Fibroblast of lung (primary cell): ENCODE measurements at regions not wholly inside any gene's neighbourhood (a gene's known extent, or its start where the extent isn't known, plus 50 kb on each side); places are given as distances from the start of the nearest gene placed in this dataset.

Source experiments
- DNase-seq, 2 donors: peaks; one replicate each; pipeline versions ENCODE4 v3.0.0 to v3.0.0-alpha.2; 2010; ENCODE audit warnings: low read depth in 2 of 2
- H2AFZ ChIP-seq: 2 replicates; pipeline ENCODE4 v1.5.1; 2012; ENCODE audit warnings: low read length, control low read depth, inconsistent platforms
- H3K27ac ChIP-seq: 2 replicates; pipeline ENCODE4 v1.5.1; 2011; ENCODE audit warnings: low read length, control low read depth; ENCODE audit not compliant: insufficient read depth
- H3K27me3 ChIP-seq: 2 replicates; pipeline ENCODE4 v1.5.1; 2011; ENCODE audit warnings: mild to moderate bottlenecking, low read length; ENCODE audit not compliant: control insufficient read depth, insufficient read depth
- H3K36me3 ChIP-seq: 2 replicates; pipeline ENCODE4 v1.5.1; 2011; ENCODE audit warnings: low read length; ENCODE audit not compliant: control insufficient read depth, insufficient read depth
- H3K4me1 ChIP-seq: 2 replicates; pipeline ENCODE4 v1.5.1; 2011; ENCODE audit warnings: low read length; ENCODE audit not compliant: control insufficient read depth, insufficient read depth; ENCODE audit errors: extremely low read depth
- H3K4me2 ChIP-seq: 2 replicates; pipeline ENCODE4 v1.5.1; 2011; ENCODE audit warnings: low read length, control low read depth; ENCODE audit not compliant: insufficient read depth; ENCODE audit errors: extremely low read depth
- H3K4me3 ChIP-seq, 4 experiments: fragments of 200-600 bp in 1 of 4; sonication (generic) in 1 of 4; replicated peaks in 1 of 4; 2 replicates each; pipeline ENCODE4 v1.5.1; 2011 to 2016; ENCODE audit warnings: low read length in 4 of 4, low read depth in 3 of 4, mild to moderate bottlenecking in 3 of 4, control low read depth in 2 of 4, inconsistent platforms in 1 of 4, mixed read lengths in 1 of 4; ENCODE audit not compliant: insufficient read depth in 1 of 4; ENCODE audit errors: control extremely low read depth in 1 of 4
- H3K79me2 ChIP-seq: 2 replicates; pipeline ENCODE4 v1.5.1; 2012; ENCODE audit warnings: mild to moderate bottlenecking, low read length, inconsistent platforms; ENCODE audit not compliant: control insufficient read depth, insufficient read depth
- H3K9ac ChIP-seq: 2 replicates; pipeline ENCODE4 v1.5.1; 2011; ENCODE audit warnings: mild to moderate bottlenecking, low read length, control low read depth; ENCODE audit not compliant: insufficient read depth
- H3K9me3 ChIP-seq: 2 replicates; pipeline ENCODE4 v1.5.1; 2012; ENCODE audit warnings: low read depth, low read length; ENCODE audit not compliant: control insufficient read depth, insufficient read depth
- H4K20me1 ChIP-seq: 2 replicates; pipeline ENCODE4 v1.5.1; 2011; ENCODE audit warnings: low read length; ENCODE audit not compliant: control insufficient read depth, insufficient read depth; ENCODE audit errors: extremely low read depth
- EZH2 ChIP-seq: IDR thresholded peaks from 2 replicates; pipeline ENCODE4 v1.5.1; 2012; ENCODE audit warnings: low read length, control low read depth, mild to moderate bottlenecking; ENCODE audit errors: missing control alignments
- TF ChIP-seq, protein P1 (sequence below), 2 donors: IDR thresholded peaks in 1 of 2; conservative IDR thresholded peaks in 1 of 2; 1 replicate in 1 of 2; 2 replicates in 1 of 2; pipeline ENCODE4 v1.5.1; 2011 to 2012; ENCODE audit warnings: low read length in 2 of 2, control low read depth in 1 of 2, inconsistent platforms in 1 of 2, low read depth in 1 of 2, mild to moderate bottlenecking in 1 of 2

DNA sequence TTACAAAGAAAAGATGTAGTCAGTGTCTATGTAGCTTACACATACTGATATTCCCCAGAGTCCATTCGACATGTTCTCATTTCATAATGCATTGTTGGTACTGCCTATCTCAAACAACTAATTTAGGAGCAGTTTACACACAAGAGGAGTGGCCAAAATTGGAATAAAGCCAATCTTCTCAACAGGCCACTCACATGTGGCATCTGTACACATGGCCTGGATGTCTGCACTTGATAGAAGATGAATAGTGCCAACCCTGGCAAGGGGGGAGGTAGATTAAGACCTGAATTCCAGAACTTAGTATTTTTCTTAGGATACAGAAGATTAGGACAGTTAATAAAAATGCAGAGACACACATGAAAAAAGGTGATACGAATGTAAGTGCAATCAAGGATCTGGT lies 125.3 kb upstream of the STARD3NL start:
- Histone ChIP-seq H3K79me2 (no peaks in the 10 kb centered on the region), H4K20me1 (no peaks in the 10 kb centered on the region), H3K4me3 (no peak overlapping the region), H3K27me3 (no peaks in the 10 kb centered on the region), H3K9ac (no peak overlapping the region), H3K36me3 (no peaks in the 10 kb centered on the region), H3K4me1 (no peaks in the 10 kb centered on the region), H3K4me2 (no peak overlapping the region), H3K9me3 (no peaks in the 10 kb centered on the region), H2AFZ (no peak overlapping the region), H3K27ac (no peak overlapping the region)
- no peak for TF ChIP-seq EZH2
- TF ChIP-seq, protein P1, sequence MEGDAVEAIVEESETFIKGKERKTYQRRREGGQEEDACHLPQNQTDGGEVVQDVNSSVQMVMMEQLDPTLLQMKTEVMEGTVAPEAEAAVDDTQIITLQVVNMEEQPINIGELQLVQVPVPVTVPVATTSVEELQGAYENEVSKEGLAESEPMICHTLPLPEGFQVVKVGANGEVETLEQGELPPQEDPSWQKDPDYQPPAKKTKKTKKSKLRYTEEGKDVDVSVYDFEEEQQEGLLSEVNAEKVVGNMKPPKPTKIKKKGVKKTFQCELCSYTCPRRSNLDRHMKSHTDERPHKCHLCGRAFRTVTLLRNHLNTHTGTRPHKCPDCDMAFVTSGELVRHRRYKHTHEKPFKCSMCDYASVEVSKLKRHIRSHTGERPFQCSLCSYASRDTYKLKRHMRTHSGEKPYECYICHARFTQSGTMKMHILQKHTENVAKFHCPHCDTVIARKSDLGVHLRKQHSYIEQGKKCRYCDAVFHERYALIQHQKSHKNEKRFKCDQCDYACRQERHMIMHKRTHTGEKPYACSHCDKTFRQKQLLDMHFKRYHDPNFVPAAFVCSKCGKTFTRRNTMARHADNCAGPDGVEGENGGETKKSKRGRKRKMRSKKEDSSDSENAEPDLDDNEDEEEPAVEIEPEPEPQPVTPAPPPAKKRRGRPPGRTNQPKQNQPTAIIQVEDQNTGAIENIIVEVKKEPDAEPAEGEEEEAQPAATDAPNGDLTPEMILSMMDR (conservative IDR thresholded peaks at IDR 0.05 in 1 of 2, IDR thresholded peaks at IDR 0.05 in 1 of 2; ENCODE audit: low read depth in 1 of 2, low read length in 2 of 2), result no peak
- DNase-seq, result no peak

DNA sequence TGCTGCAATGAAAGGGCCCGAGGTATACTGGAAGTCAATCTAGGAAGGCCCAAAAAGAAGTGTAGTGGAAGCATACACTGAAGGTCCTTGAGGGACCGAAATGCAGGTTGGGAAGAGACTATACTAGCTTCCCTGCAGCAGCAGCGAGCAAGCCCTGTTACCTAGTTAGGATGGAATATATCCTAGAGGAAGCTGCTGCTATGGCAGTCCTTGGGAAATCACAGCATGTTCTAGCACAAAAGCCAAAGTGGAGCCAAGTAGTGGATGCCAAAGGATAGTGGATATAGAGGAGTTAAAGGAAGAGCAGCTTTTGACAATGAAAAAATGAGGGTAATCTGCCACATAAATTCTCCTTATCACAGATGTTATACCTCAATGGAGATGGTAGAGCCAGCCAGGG lies 123.8 kb upstream of the STARD3NL start:
- Histone ChIP-seq H3K9ac (no peak overlapping the region), H3K4me3 (no peak overlapping the region), H3K4me2 (no peak overlapping the region), H3K27me3 (no peaks in the 10 kb centered on the region), H3K9me3 (no peaks in the 10 kb centered on the region), H3K36me3 (no peaks in the 10 kb centered on the region), H3K79me2 (no peaks in the 10 kb centered on the region), H3K4me1 (no peaks in the 10 kb centered on the region), H2AFZ (no peak overlapping the region), H4K20me1 (no peaks in the 10 kb centered on the region), H3K27ac (no peak overlapping the region)
- DNase-seq, result no peak
- TF ChIP-seq EZH2, result no peak
- TF ChIP-seq, protein P1 (conservative IDR thresholded peaks at IDR 0.05 in 1 of 2, IDR thresholded peaks at IDR 0.05 in 1 of 2; ENCODE audit: low read depth in 1 of 2, low read length in 2 of 2), result no peak

DNA sequence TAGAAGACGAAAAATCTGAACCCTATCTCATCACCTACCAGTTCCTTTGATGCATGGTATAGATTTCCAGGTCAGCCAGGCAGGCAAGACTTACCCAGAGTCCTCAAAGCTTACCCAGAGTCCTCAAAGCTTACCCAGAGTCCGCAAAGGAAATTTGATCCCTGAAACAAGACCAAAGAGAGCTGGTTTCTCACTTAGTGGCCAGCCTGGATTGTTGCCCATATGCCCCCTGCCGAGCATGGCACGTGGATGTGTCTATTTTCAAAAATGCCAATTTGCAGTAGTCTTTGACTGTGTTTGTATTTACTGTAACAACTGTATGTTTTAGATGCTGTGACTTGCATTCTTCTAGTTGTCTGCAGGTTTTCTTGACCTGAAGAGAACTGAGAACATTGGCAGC lies 120.2 kb upstream of the STARD3NL start:
- TF ChIP-seq, protein P1 (conservative IDR thresholded peaks at IDR 0.05 in 1 of 2, IDR thresholded peaks at IDR 0.05 in 1 of 2; ENCODE audit: low read depth in 1 of 2, low read length in 2 of 2), result no peak
- no peak for TF ChIP-seq EZH2
- Histone ChIP-seq H2AFZ (no peak overlapping the region), H3K4me3 (no peak overlapping the region), H4K20me1 (no peaks in the 10 kb centered on the region), H3K27ac (no peak overlapping the region), H3K9ac (no peak overlapping the region), H3K9me3 (no peaks in the 10 kb centered on the region), H3K79me2 (no peaks in the 10 kb centered on the region), H3K4me1 (no peaks in the 10 kb centered on the region), H3K4me2 (no peak overlapping the region), H3K36me3 (no peaks in the 10 kb centered on the region), H3K27me3 (no peaks in the 10 kb centered on the region)
- DNase-seq, result no peak
